WTC11 (cell line): ENCODE measurements at regions not wholly inside any gene's neighbourhood (a gene's known extent, or its start where the extent isn't known, plus 50 kb on each side); places are given as distances from the start of the nearest gene placed in this dataset.

Experiments used
- ATAC-seq: fragments of 200-7000 bp; cut with Tn5 transposase; 2 replicates; pipeline ENCODE4 v1.10.0; 2021; ENCODE audit warnings: mild to moderate bottlenecking, moderate library complexity
- CTCF ChIA-PET: fragments of 300-600 bp; sonication (Branson Sonifier 250); formaldehyde crosslinking; loops from one replicate; lab custom pipeline; 2021; ENCODE audit warnings: antibody characterized with exemption; lab: Charles Lee
- POLR2A ChIA-PET: fragments of 350-600 bp; sonication (Branson Sonifier 250); formaldehyde crosslinking; loops from one replicate; lab custom pipeline; 2021; ENCODE audit warnings: antibody characterized with exemption; lab: Charles Lee
- DNase-seq: peaks from one replicate; pipeline ENCODE4 v3.0.0; 2021; ENCODE audit warnings: low spot score
- H3K27ac Mint-ChIP-seq: 2 replicates; pipeline ENCODE4 v1.8.0; 2021; ENCODE audit warnings: mixed read lengths
- H3K27me3 Mint-ChIP-seq: 2 replicates; pipeline ENCODE4 v1.8.0; 2021; ENCODE audit warnings: low read depth, mild to moderate bottlenecking, moderate library complexity, mixed read lengths
- H3K36me3 Mint-ChIP-seq: 2 replicates; pipeline ENCODE4 v1.8.0; 2021; ENCODE audit warnings: mixed read lengths
- H3K4me1 Mint-ChIP-seq: 2 replicates; pipeline ENCODE4 v1.8.0; 2022; ENCODE audit warnings: mixed read lengths
- H3K4me3 Mint-ChIP-seq: 2 replicates; pipeline ENCODE4 v1.8.0; 2021; ENCODE audit warnings: mild to moderate bottlenecking, moderate library complexity, mixed read lengths
- H3K9me3 Mint-ChIP-seq: 2 replicates; pipeline ENCODE4 v1.8.0; 2021; ENCODE audit warnings: mixed read lengths
- JAZF1 ChIP-seq: fragments of 250-450 bp; sonication (Bioruptor Pico); IDR thresholded peaks from 2 replicates; pipeline ENCODE4 v1.9.0; 2021; ENCODE audit warnings: moderate library complexity, mild to moderate bottlenecking, inconsistent platforms
- OVOL2 ChIP-seq: fragments of 250-450 bp; sonication (Bioruptor Pico); IDR thresholded peaks from 2 replicates; pipeline ENCODE4 v1.9.0; 2021; ENCODE audit warnings: mild to moderate bottlenecking, borderline replicate concordance
- TP53 ChIP-seq: sonication (generic); formaldehyde crosslinking; IDR thresholded peaks from 2 replicates; pipeline ENCODE4 v1.8.1; 2023; ENCODE audit warnings: mild to moderate bottlenecking, missing genetic modification reagents
- ZNF138 ChIP-seq: sonication (generic); formaldehyde crosslinking; conservative IDR thresholded peaks from 2 replicates; pipeline ENCODE4 v1.8.1; 2022; ENCODE audit warnings: mild to moderate bottlenecking, moderate library complexity, missing genetic modification reagents
- ZNF232 ChIP-seq: sonication (generic); formaldehyde crosslinking; IDR thresholded peaks from 2 replicates; pipeline ENCODE4 v1.8.0; 2022; ENCODE audit warnings: mild to moderate bottlenecking, missing genetic modification reagents
- ZNF423 ChIP-seq: fragments of 250-450 bp; sonication (Bioruptor Pico); IDR thresholded peaks from 2 replicates; pipeline ENCODE4 v2.1.2; 2022; ENCODE audit warnings: mild to moderate bottlenecking, moderate library complexity
- TF ChIP-seq, protein P1 (sequence below): sonication (generic); formaldehyde crosslinking; IDR thresholded peaks from 2 replicates; pipeline ENCODE4 v1.8.1; 2022; ENCODE audit warnings: low read depth, mild to moderate bottlenecking, moderate library complexity, missing genetic modification reagents, borderline replicate concordance
- TF ChIP-seq, protein P2 (sequence below): sonication (generic); formaldehyde crosslinking; IDR thresholded peaks from 2 replicates; pipeline ENCODE4 v1.8.1; 2023; ENCODE audit warnings: mild to moderate bottlenecking, moderate library complexity, missing genetic modification reagents
- TF ChIP-seq, protein P3 (sequence below): sonication (generic); formaldehyde crosslinking; IDR thresholded peaks from 2 replicates; pipeline ENCODE4 v1.8.1; 2022; ENCODE audit warnings: low read depth, missing genetic modification reagents, borderline replicate concordance
- TF ChIP-seq, protein P4 (sequence below): fragments of 250-450 bp; sonication (Bioruptor Pico); IDR thresholded peaks from 2 replicates; pipeline ENCODE4 v1.8.0; 2021; ENCODE audit warnings: mild to moderate bottlenecking
- TF ChIP-seq, protein P5 (sequence below): sonication (generic); formaldehyde crosslinking; conservative IDR thresholded peaks from 2 replicates; pipeline ENCODE4 v1.8.1; 2023; ENCODE audit warnings: mild to moderate bottlenecking, low read depth, missing genetic modification reagents, moderate library complexity
- TF ChIP-seq, protein P6 (sequence below): fragments of 250-450 bp; sonication (Bioruptor Pico); IDR thresholded peaks from 2 replicates; pipeline ENCODE4 v1.9.0; 2021; ENCODE audit warnings: mild to moderate bottlenecking
- TF ChIP-seq, protein P7 (sequence below): sonication (generic); formaldehyde crosslinking; conservative IDR thresholded peaks from 2 replicates; pipeline ENCODE4 v1.8.1; 2022; ENCODE audit warnings: mild to moderate bottlenecking, missing genetic modification reagents
- TF ChIP-seq, protein P8 (sequence below): sonication (generic); formaldehyde crosslinking; IDR thresholded peaks from 2 replicates; pipeline ENCODE4 v1.8.1; 2022; ENCODE audit warnings: mild to moderate bottlenecking, missing genetic modification reagents, moderate library complexity, borderline replicate concordance
- TF ChIP-seq, protein P9 (sequence below): fragments of 250-450 bp; sonication (Bioruptor Pico); IDR thresholded peaks from 2 replicates; pipeline ENCODE4 v2.1.2; 2022; ENCODE audit warnings: mild to moderate bottlenecking, moderate library complexity

DNA sequence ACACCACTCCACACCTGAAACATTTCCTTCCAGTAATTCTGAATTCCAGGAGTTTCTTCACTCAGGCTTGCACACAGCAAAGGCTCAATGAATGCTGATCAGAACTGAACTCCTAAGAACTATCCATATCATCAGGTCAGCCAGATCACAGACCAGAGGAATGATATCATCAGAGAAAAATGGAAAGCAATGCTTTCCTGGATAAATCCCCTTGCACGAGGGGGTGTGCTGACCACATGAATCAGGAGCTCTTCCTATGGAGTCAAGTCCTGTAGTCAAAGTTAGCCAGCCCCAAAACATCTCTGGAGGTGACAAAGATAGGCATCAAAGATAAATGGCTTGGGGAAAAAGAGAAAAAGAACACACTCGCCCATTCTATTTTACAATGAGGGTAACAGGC is 83.8 kb upstream of the ACVR2A start:
- DNase-seq: no peak
- peaks cover 17% of the 10 kb centered on the region for H3K27me3 Mint-ChIP-seq
- POLR2A ChIA-PET: no interaction called here

More for the DNA sequence above, 83.8 kb upstream of the ACVR2A start:
- H3K4me3 Mint-ChIP-seq: no peak overlapping the region
- H3K36me3 Mint-ChIP-seq: peaks cover 12% of the 10 kb centered on the region
- CTCF ChIA-PET: no interaction called here
- H3K4me1 Mint-ChIP-seq: peaks cover 15% of the 10 kb centered on the region
- TF ChIP-seq, protein P1, sequence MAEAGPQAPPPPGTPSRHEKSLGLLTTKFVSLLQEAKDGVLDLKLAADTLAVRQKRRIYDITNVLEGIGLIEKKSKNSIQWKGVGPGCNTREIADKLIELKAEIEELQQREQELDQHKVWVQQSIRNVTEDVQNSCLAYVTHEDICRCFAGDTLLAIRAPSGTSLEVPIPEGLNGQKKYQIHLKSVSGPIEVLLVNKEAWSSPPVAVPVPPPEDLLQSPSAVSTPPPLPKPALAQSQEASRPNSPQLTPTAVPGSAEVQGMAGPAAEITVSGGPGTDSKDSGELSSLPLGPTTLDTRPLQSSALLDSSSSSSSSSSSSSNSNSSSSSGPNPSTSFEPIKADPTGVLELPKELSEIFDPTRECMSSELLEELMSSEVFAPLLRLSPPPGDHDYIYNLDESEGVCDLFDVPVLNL (CRISPR knock-in tag): no peak
- no peak for TF ChIP-seq OVOL2 (CRISPR knock-in tag)
- TF ChIP-seq, protein P2, sequence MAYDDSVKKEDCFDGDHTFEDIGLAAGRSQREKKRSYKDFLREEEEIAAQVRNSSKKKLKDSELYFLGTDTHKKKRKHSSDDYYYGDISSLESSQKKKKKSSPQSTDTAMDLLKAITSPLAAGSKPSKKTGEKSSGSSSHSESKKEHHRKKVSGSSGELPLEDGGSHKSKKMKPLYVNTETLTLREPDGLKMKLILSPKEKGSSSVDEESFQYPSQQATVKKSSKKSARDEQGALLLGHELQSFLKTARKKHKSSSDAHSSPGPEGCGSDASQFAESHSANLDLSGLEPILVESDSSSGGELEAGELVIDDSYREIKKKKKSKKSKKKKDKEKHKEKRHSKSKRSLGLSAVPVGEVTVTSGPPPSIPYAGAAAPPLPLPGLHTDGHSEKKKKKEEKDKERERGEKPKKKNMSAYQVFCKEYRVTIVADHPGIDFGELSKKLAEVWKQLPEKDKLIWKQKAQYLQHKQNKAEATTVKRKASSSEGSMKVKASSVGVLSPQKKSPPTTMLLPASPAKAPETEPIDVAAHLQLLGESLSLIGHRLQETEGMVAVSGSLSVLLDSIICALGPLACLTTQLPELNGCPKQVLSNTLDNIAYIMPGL: no peak
- no peak for TF ChIP-seq ZNF232 (CRISPR knock-in tag)
- no peak for TF ChIP-seq ZNF423 (CRISPR knock-in tag)
- TF ChIP-seq, protein P3, sequence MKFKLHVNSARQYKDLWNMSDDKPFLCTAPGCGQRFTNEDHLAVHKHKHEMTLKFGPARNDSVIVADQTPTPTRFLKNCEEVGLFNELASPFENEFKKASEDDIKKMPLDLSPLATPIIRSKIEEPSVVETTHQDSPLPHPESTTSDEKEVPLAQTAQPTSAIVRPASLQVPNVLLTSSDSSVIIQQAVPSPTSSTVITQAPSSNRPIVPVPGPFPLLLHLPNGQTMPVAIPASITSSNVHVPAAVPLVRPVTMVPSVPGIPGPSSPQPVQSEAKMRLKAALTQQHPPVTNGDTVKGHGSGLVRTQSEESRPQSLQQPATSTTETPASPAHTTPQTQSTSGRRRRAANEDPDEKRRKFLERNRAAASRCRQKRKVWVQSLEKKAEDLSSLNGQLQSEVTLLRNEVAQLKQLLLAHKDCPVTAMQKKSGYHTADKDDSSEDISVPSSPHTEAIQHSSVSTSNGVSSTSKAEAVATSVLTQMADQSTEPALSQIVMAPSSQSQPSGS: no peak
- TF ChIP-seq, protein P4, sequence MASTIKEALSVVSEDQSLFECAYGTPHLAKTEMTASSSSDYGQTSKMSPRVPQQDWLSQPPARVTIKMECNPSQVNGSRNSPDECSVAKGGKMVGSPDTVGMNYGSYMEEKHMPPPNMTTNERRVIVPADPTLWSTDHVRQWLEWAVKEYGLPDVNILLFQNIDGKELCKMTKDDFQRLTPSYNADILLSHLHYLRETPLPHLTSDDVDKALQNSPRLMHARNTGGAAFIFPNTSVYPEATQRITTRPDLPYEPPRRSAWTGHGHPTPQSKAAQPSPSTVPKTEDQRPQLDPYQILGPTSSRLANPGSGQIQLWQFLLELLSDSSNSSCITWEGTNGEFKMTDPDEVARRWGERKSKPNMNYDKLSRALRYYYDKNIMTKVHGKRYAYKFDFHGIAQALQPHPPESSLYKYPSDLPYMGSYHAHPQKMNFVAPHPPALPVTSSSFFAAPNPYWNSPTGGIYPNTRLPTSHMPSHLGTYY (CRISPR knock-in tag): no peak
- TF ChIP-seq, protein P5, sequence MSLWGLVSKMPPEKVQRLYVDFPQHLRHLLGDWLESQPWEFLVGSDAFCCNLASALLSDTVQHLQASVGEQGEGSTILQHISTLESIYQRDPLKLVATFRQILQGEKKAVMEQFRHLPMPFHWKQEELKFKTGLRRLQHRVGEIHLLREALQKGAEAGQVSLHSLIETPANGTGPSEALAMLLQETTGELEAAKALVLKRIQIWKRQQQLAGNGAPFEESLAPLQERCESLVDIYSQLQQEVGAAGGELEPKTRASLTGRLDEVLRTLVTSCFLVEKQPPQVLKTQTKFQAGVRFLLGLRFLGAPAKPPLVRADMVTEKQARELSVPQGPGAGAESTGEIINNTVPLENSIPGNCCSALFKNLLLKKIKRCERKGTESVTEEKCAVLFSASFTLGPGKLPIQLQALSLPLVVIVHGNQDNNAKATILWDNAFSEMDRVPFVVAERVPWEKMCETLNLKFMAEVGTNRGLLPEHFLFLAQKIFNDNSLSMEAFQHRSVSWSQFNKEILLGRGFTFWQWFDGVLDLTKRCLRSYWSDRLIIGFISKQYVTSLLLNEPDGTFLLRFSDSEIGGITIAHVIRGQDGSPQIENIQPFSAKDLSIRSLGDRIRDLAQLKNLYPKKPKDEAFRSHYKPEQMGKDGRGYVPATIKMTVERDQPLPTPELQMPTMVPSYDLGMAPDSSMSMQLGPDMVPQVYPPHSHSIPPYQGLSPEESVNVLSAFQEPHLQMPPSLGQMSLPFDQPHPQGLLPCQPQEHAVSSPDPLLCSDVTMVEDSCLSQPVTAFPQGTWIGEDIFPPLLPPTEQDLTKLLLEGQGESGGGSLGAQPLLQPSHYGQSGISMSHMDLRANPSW (CRISPR knock-in tag): no peak
- TF ChIP-seq TP53 (CRISPR knock-in tag): no peak
- no peak for TF ChIP-seq JAZF1
- TF ChIP-seq, protein P6, sequence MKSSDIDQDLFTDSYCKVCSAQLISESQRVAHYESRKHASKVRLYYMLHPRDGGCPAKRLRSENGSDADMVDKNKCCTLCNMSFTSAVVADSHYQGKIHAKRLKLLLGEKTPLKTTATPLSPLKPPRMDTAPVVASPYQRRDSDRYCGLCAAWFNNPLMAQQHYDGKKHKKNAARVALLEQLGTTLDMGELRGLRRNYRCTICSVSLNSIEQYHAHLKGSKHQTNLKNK: no peak
- TF ChIP-seq, protein P7, sequence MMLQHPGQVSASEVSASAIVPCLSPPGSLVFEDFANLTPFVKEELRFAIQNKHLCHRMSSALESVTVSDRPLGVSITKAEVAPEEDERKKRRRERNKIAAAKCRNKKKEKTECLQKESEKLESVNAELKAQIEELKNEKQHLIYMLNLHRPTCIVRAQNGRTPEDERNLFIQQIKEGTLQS (CRISPR knock-in tag): no peak
- TF ChIP-seq ZNF138 (CRISPR knock-in tag): no peak
- TF ChIP-seq, protein P8, sequence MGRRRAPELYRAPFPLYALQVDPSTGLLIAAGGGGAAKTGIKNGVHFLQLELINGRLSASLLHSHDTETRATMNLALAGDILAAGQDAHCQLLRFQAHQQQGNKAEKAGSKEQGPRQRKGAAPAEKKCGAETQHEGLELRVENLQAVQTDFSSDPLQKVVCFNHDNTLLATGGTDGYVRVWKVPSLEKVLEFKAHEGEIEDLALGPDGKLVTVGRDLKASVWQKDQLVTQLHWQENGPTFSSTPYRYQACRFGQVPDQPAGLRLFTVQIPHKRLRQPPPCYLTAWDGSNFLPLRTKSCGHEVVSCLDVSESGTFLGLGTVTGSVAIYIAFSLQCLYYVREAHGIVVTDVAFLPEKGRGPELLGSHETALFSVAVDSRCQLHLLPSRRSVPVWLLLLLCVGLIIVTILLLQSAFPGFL (CRISPR knock-in tag): no peak
- TF ChIP-seq, protein P9, sequence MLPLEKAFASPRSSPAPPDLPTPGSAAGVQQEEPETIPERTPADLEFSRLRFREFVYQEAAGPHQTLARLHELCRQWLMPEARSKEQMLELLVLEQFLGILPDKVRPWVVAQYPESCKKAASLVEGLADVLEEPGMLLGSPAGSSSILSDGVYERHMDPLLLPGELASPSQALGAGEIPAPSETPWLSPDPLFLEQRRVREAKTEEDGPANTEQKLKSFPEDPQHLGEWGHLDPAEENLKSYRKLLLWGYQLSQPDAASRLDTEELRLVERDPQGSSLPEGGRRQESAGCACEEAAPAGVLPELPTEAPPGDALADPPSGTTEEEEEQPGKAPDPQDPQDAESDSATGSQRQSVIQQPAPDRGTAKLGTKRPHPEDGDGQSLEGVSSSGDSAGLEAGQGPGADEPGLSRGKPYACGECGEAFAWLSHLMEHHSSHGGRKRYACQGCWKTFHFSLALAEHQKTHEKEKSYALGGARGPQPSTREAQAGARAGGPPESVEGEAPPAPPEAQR (CRISPR knock-in tag): no peak
- TF ChIP-seq, all 79 proteins: peak for 0
- H3K9me3 Mint-ChIP-seq: peaks cover 25% of the 10 kb centered on the region
- no peak for ATAC-seq
- no peak overlapping the region for H3K27ac Mint-ChIP-seq
